NOMO-1 treated with DMSO at 0.1 percent for 48 hours (cell line): ENCODE measurements at regions not wholly inside any gene's neighbourhood (a gene's known extent, or its start where the extent isn't known, plus 50 kb on each side); places are given as distances from the start of the nearest gene placed in this dataset.
"Not testable (repeated sequence)": the region's sequence is repeated elsewhere in the genome, so short reads cannot be mapped to it uniquely, and the experiment has no call there.

Experiments used
- DNase-seq: peaks from one replicate; lab custom pipeline; 2025; ENCODE audit not compliant: unreplicated experiment; lab: John Stamatoyannopoulos, UW

DNA sequence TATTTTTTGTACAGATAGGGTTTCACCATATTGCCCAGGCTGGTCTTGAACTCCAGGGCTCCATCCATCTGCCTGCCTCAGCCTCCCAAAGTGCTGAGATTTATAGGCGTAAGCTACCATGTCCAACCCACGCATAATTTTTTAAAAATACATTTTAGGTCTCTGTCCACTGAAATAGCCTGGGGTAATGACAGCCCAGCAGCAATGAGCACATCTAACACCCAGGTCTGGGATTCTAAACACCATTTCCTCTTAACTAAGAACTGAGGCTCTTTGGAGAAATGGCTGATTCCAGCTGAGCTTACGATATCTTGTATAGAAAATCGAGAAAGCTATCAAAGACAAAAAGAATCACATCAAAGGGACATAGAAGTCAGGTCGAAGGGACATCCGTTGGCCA lies 245.3 kb downstream of the PARN start:
- DNase-seq: no peak

DNA sequence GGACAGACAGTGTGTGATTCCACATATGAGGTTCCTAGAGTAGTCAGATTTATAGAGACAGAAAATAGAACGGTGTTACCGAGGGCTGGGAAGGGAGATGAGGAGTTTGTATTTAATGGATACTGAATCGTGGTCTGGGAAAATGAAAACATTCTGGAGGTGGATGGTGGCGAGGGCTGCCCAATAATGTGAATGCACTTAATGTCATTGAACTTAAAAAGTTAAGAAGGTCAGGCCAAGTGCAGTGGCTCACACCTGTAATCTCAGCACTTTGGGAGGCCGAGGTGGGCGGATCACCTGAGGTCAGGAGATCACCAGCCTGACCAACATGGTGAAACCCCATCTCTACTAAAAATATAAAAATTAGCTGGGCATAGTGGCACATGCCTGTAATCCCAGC lies 246.2 kb downstream of the PARN start:
- DNase-seq: not testable (repeated sequence)

- DNase-seq: no peak
These were observed 251.2 kb downstream of the PARN start for GRCh38 chr16:14378689-14379467.

DNA sequence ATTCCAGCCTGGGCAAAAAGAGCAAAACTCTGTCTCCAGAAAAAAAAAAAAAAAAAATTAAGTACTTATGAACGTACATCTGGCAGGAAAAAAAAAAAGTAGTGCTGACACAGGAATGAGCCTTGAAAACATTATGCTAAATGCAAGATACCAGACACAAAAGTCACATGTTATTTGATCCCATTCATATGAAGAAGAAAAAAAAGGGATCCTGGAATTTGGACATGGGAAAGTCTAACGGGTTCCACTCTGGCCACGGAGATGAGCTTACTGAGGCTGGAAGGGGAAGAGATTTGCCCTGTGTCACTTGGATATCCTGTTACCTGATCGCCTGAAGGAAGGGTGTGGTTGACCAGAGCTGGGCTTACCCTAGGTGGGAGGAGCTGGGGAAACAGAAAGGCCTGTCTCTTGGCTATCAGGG lies 251.9 kb downstream of the PARN start:
- no peak for DNase-seq

GRCh38 chr16:14377326-14377725 lies 252.7 kb downstream of the PARN start:
- no peak for DNase-seq

GRCh38 chr16:14375132-14375491 lies 254.9 kb downstream of the PARN start:
- DNase-seq: no peak

GRCh38 chr16:14374451-14375131 lies 255.5 kb downstream of the PARN start:
- no peak for DNase-seq

DNA sequence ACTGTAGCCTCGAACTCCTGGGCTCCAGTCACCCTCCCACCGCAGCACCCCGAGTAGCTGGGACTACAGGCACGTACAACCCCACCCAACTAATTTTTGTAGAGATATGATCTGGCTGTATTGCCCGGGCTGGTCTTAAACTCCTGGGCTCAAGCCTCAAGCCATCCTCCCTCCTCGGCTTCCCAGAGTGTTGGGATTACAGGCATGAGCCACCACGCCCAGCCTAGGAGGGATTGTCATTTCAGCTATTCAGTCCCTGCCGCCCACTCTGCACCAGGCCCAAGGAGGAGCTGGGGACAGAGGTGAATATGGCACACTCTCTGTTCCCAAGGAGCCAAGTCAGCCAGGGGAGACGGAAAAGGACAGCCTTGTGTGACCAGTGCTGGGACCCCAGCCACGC lies 256.2 kb downstream of the PARN start:
- DNase-seq: no peak

DNA sequence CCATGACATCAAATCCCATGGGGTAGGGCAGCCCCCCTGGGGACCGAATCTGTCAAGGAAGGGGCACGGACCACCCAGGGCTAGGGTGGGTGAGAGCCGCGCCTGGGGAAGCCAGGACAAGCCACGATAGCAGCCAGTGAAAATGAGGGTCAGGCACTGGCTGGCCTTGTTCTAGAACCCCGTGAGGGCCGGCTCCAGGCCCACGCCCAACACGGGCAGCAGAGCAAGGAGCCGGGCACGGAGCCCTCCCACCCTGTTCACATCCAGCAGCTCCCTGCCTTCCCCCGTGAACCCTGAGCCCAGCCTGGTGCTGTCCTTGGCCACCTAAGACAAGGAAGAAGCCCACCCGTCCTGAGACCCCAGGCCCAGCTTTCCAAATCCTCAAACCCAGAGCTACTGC lies 256.7 kb downstream of the PARN start:
- DNase-seq: no peak

DNA sequence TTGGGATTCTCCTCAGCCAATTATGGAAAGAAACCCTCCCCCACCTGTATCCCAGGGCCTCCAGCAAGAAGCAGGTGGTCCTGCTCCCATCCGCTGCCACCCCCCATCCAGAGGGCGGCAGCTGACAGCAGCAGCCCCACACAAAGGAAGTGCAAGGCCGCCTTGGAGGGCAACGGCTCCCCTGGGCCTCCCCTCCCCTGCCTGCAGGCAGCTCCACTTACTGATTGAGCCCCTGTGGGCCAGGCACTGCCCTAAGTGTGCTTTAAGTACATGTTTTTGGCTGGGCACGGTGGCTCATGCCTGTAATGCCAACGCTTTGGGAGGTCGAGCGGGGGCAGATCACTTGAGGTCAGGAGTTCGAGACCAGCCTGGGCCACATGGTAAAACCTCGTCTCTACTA lies 257.6 kb downstream of the PARN start:
- DNase-seq: no peak

DNA sequence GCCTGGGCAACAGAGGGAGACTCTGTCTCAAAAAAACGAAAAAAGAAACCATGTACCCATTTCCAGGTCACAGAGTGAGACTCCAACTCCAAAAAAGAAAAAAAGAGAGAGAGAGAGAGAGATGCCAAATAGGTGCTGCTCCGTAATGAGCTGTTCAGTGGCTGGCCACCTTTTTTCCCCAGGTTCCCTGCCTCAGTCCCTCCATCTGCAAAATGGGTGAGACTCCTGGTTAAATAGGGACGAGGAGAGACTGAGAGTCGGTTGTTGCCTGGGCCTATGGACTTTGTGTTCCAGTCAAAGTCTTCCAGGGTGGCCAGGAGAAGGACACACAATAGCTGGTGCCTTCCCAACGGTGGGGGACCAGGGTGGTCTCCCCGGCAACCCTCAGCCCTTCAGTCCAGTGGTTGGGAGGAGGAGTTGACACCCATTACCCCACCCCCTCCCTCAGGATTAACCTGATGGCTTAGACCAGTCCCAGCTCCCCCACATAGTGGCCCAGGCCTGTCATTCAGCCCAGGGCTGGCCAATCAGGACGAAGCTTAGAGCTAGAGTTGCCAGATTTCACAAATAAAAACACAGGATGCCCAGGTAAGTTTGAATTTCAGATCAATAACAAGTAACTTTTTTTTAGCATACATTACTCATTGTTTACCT lies 258.2 kb downstream of the PARN start:
- DNase-seq: no peak

- no peak for DNase-seq
These were observed 259.3 kb downstream of the PARN start for GRCh38 chr16:14370736-14371234.

DNA sequence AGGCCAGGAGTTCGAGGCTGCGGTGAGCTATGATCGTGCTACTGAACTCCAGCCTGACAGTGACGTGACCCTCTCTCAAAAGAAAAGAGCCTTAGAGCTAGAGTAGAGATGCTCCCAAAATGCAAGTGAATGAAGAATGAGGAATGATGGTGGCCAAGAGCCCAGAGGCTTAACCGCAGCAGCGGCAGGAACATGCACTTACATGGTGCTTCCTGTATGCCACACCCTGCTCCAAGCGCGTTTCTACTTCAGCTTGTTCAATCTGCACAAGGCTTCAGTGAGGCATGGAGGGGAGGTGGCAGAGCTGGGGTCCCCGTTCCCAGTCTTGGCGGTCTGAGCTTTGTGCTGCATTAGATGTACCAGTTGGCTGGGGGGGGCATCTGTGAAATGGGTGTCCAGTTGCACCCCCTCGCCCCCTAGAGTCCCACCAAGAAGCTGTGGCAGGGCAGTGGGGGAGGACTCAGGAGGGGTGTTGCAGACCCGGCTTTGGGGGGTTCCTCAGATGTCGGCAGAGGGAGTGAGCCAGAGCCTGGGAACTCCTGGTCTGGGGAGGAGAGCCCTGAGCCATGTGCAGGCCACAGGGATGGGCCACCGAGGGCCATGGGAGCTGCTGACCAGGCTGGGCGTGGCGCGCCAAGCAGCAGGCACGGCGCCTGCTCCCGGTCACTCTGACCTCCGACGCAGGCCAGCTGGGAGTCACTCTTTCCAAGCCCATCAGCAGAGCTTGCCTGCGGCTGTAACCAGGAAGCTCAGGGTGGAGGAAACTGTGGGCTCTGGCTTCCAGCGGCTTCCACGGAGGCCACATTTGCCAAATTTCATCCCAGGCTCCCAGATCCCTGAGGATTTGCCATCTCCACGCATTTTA lies 260.1 kb downstream of the PARN start:
- no peak for DNase-seq

- no peak for DNase-seq
These were observed 261.7 kb downstream of the PARN start for GRCh38 chr16:14368399-14368798.

DNA sequence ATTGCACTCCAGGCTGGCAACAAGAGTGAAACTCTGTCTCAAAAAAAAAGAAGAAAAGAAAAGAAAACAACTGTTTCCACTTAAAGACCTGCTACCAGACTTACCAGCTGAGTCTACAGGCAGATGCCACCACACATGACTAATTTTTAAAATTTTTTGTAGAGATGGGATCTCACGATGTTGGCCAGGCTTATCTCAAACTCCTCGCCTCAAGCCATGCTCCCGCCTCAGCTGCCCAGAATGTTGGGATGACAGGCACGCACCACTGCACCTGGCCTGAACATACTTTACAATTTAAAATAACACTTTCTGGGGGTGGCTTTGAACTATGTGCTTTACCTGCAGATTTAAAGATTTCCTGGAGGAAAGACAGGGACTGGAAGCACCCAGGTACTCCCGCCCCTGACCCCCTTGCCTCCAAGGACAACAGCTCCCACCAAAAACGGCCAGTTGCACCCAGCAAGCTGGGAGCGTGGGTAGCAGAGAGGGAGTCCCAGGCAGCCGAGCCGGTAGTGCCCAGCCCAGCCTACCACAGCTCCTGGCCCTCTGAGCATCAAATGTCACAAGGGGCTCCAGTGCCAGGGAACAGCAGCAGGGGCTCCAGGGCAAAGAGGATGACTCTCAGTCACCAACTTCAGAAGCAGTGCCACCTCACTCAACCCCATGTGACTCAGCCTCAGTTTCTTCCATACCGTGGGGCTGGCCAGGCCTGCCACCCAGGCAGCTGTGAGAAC lies 262.9 kb downstream of the PARN start:
- DNase-seq: no peak

DNA sequence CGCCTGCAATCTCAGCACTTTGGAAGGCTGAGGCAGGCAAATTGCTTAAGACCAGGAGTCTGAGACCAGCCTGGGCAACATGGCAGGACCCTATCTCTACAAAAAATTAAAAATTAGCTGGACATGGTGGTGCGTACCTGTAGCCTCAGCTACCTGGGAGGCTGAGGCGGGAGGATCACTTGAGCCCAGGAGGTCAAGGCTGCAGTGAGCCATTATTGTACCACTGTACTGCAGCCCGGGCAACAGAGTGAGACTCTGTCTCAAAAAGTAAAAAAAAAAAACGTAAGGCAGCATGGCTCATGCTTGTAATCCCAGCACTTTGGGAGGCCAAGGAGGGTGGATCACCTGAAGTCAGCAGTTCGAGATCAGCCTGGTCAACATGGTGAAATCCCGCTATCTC lies 263.6 kb downstream of the PARN start:
- DNase-seq: no peak

GRCh38 chr16:14365200-14365851 lies 264.7 kb downstream of the PARN start:
- DNase-seq: no peak

GRCh38 chr16:14364386-14365199 lies 265.5 kb downstream of the PARN start:
- DNase-seq: no peak

DNA sequence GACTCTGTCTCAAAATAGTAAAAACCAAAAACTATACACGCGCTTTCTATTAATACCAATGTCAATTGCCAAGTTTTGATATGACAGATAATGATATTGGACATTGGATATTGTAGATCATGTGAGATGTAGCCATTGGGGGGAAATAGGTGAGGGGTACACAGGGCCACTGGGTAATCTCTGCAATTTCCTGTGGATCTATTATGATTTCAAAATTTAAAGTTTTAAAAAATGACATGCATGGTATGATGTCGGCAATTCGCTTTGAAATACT lies 266.0 kb downstream of the PARN start:
- no peak for DNase-seq
